GM19467 (cell line): ENCODE measurements at regions not wholly inside any gene's neighbourhood (a gene's known extent, or its start where the extent isn't known, plus 50 kb on each side); places are given as distances from the start of the nearest gene placed in this dataset.
A peak's percentile ranks its signal among the peaks of the same experiment; 100 is the strongest.
"Not testable (repeated sequence)": the region's sequence is repeated elsewhere in the genome, so short reads cannot be mapped to it uniquely, and the experiment has no call there.

Experiments used
- ATAC-seq: cut with Tn5 transposase; IDR thresholded peaks from one replicate; pipeline ENCODE4 v1.9.1; 2021; ENCODE audit warnings: mild to moderate bottlenecking, moderate library complexity; ENCODE audit not compliant: unreplicated experiment

DNA sequence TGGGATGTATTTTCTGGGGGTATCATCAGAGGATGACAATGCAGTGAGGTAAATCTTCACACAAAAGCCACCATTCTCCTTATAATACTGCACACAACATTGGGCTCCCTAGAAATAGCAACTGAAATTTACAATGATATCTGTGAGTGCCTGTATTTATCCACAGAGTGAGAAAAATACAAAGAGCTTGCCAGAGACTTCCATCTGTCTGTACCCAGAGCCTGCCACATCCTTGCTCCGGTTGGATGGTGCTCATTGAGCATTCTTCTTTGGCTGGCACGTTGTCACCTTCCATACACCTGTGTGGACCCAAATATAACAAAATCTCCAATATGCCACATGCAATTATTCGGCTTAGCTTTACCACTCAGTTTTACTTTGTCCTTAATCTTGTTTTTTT is 189.5 kb upstream of the UFM1 start:
- no peak for ATAC-seq

DNA sequence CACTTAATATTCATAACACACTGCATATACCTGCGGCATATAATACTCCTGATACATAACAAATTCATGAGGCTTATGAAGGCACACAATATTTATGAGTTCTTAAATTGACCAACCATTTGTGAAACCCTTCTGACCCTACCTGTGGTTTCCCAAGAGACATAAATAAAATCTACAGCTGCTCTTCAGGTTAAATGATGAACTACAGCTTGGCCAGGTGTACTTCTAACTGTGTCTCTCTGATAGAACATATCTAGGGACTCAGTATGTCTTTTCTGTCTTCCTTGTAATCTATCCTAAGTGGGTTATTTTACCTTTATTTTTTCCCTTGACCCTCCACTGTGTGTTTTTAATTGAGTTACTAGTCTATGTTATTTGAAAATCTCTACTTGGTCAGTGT is 189.9 kb upstream of the UFM1 start:
- ATAC-seq = no peak

DNA sequence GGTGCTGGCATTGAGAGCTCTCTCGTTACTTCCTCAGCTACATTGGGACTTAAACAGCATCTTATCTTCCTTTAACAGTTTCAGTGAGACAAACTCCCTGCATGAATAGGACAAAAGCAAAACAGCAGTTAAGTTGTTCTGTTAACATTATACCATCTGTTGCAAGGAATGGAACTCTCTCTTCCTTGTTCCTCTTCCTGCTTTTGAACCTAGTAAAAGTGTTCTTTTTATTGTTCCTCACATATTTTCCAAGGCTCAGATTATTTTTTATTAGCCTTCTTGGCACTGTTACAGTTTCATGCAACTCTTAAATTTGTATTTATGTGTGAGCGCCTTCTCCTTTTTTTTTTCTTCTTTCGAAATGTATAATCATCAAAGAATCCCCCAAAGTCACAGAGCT is 202.6 kb upstream of the UFM1 start:
- ATAC-seq = no peak

DNA sequence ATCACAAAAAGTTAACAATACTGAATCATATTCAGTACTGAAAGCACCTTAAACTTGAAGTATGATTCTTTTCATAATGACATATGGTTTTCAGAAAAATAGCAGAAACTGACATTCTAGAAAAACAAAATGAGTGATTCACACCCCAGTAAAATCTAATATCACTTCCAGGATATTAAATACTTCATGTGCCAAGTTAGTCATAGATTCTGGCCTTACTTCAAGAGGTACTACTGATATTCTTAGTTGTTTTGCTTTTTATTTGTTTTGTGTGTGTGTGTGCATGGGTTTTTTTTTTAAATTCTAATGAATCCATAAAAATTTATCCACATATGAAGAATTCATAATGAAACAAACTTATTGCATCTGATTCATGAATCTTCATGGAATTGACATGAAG is 207.9 kb upstream of the UFM1 start:
- ATAC-seq = no peak

DNA sequence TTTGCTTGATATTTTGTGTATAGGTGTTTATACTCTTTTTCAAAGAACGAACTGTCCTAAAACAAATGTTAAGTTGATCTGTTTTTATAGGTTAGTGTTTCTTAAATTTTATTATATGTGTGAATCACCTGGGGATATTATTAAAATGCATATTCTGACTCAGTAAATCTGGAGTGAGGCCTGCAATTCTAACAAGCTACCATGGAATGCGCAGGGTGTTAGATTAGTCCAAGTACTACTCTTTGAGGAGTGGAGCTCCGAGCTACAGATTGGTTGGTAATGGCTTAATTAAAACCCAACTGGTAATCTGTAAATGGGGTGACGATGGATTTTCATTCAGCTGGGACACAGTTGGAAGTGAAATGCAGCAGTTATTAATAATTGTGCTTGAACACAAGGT is 214.1 kb upstream of the UFM1 start:
- ATAC-seq = no peak

DNA sequence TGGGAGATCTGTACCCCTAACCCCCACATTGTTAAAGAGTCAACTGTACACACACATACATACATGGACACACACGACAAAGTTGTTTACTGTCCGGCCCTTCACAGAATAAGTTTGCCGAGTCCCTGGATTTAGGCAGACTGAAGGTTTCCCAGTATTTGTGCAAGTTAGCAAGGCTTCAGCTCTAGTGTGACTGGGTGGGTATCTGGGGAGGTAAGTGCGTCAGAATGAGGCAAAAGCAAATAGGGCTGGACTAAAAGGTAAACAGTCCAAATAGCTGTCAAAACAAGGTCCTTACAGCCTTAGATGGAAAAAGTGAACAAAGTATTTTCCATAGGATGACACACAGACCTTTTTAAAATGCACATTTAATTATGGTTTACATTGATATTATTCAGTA is 228.4 kb upstream of the UFM1 start:
- ATAC-seq = no peak

DNA sequence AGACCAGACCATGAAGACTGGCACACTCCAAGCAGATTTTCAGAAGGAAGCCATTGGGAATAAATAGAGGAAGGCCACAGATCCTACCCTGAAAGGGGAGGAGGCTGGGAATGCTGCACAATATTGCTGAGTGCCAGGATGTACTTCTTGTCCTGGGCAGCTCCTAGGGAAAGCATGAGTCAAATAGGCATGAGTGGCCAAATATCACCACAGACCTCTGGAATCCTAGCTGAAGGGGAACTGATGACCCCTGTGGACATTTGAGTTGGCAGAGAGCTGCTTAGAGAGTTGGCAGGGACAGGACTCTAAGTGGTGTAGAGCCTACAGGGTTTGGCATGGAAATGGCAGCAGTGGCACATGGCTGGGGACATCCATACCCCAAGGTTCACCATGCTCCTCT is 234.3 kb upstream of the TRPC4 start:
- ATAC-seq = no peak

DNA sequence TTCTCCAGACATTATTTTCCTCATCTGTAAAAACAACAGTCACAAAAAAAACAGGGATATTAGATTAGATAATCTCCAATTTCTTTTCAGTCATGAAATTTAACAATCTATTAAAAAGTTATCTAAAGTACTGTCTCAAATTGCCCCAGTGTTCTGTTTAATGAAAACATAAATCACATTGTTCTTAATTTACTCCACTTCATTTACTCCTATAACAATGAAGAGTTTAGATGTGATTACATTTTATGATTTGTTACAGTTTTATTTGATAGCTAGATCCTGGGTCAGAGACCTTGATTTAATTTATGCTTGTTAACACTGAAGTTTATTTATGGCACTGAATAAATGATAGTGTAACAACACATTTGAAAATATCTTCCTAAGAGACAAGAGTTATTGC is 230.2 kb upstream of the TRPC4 start:
- ATAC-seq = no peak

DNA sequence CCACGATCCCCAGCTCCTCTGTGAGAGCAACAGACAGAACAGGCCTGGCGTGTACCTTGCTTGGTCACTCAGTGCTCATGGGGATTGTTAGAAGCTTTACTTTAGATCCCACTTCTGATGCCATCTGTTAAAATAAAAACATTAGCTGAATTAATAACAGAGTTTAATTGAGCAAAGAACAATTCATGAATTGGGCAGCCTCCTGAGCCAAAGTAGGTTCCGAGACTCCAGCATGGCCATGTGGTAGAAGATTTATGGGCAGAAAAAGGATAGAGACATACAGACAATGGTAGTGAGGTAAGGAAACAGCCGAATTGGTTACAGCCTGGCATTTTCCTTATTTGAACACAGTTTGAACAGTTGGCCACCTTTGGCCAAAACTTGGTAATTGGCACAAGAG is 223.9 kb upstream of the TRPC4 start:
- ATAC-seq = no peak

DNA sequence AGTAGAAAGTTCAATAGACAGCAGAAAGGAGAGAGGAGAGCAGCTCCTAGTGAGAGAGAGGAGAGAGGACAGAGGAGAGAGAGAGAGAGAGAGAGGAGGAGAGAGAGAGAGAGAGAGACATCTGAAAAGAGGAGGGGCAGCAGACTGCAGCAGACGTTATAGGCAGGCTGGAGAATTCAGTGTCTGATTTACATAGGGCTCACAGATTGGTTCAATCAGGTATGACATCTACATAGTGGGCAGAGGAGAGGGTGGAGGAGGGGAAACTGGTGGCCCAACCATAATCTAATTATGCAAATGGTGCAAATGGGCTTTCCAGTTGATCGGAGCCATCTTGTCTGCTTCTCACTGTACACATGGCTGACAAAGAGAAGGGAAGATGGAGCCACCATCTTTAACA is 221.3 kb upstream of the TRPC4 start:
- ATAC-seq = no peak

DNA sequence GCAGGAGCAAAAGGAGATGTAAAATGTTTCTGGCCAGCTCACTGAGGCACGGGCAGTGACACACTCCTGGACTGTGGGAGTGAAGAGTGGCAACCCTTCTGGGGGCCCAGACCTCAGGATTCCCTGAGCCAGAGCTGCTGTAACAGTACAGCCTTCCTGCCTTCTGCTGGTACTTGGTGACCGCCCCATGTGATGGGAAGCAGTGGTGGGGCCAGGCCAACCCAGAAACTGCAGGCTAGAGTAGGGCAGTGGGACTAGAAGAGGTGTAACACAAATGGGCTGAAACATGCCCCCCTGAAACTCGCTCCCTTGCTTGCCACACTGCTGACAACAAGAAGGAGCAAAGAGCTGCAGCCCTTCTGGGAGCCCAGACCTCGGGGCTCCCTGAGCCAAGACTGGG is 217.1 kb upstream of the TRPC4 start:
- no peak for ATAC-seq

DNA sequence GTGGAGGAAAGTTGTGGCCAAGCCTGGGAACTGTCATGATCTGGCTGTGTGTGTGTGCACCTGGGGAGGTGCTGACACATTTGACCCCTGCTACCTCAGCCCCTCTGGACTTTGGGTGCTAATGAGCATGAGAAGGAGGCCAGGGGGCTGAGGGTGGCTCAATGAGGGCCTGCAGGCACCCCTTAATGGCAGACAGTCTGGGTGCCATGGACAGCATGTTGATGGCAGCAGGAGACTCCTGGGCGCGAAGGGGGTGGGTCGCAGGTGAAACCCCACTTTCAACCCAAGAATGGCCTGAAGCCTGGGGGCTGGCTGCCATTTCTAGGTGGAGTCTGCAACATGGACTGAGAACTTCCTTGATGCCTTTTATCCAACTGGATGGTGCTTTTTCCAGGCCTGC is 216.4 kb upstream of the TRPC4 start:
- no peak for ATAC-seq

DNA sequence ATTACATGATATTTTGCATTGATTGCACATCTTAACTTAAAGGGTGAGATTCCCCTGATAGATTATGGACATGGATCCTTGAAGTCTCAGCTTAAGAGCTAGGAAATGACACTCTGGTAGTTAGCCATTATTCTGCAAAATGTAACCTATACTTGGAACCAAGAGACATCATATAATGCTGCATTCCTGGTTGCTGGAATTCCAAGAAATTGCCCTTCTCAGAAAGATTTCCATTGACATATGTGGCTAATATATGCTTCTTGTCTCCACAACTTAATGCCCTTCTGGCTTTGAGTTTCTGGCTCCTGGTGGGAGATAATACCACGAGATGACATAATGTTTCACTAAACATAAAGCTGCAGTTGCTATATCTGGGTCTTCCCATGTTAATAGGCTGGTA is 204.4 kb upstream of the TRPC4 start:
- no peak for ATAC-seq

DNA sequence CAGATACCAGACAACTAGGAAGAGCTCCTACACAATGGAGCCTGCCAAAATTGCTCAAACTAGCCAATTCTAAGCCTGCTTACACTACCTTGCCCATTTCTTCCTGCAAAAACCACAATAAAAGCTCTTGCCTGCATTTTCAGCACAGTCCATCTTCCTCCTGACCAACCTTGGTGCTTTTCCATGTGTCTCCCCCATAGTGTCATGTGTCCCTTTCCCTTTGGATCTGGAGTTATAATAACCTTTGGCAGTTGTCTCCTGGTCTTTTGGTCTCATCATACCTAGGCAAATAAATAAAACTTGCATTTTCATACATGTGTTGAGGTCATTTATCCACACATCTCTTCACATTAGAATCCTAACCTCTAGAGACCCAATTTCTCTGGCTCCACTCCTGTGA is 203.1 kb upstream of the TRPC4 start:
- ATAC-seq = no peak

DNA sequence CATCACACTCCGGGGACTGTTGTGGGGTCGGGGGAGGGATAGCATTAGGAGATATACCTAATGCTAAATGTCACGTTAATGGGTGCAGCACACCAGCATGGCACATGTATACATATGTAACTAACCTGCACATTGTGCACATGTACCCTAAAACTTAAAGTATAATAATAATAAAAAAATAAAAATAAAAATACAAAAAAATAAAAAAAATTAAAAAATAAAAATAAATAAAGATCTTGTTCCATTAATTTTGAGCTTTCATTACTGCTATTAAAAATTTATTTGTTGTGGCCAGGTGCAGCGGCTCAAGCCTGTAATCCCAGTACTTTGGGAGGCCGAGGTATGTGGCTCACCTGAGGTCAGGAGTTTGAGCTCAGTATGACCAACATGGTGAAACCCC is 201.8 kb upstream of the TRPC4 start:
- not testable (repeated sequence) for ATAC-seq

DNA sequence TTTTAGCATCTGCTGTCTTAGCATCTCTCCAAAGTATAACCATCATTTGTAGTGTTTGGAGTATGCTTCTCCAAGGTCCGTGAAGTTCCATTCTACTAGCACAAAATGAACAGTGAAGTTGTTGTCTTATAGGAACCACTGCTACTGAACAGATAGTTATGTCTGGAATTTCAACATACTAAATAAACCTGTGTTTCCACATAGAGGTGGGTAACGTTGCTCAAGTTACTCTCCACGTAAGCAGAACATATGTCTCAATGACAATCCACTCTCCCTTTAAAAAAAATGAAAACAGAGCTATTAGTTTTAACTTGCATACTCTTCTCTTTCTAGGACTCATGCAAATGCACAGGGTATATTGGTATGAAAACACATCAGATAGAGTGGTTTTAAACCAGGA is 184.3 kb upstream of the TRPC4 start:
- ATAC-seq = no peak

DNA sequence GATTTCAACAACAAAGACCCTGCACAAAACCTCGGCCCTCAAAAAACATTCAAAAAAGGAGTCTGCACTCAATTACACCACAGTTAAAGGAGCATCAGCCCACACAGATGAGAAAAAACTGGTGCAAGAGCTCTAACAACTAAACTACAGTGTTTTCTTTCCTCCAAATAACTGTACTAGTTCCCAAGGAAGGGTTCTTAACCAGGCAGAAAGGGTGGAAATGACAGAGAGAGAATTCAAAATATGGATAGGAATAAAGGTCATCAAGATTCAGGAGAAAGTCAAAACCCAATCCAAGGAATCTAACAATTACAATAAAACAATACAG is 176.4 kb upstream of the TRPC4 start:
- ATAC-seq = no peak

DNA sequence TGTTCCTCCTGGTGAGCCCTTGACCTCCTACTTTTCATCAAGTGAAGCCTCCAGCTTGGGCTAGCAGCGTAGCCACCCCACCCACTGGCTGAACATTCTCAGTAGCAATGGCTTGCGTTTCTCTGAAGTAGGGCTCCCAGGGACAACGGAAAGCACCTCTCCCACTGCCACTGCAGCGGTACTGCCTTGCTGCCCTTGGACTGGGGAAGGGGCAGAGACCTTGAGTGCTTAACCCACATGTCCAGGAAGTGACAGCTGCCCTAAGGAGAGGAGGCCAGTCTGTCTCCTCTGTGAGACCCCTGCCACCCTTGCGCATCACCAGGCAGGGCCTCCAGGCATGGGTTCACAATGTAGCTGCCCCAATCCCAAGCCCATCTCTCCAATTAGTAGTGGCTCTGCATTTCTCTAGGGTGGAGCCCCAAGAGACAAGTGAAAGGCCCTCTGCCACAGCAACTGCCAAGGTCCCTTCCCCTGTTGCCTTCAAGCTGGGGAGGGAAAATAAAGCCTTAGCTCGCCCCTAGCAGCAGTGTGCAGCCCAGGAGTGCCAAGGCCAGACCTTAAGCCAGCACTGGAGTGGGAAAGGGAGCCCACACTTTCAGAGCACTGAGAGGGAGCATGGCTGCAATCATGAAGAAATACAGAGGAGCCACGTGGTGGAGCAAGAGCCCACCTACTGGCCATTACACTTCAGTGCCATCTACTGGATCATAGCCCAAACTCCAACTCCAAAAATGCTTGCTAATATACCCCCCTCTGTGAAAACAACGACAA is 175.9 kb upstream of the TRPC4 start:
- ATAC-seq = peak; percentile 66

DNA sequence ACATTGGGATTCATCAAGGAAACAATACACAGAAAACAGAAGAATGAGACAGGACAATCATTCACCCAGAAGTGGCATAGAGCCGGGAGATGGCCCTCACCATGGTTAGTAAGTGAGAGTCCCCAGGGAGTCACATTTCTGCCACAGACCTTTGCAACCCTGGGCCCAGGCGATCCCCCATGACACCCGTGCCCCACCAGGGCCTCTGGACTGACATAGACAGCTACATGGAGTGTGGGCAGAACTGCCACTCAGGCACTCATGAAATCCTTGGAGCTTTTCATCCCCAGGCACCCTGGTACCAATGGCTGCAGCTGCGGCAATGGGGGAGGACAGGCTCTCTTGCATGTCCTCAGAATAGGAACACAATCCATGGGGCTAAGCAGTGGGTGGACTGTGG is 174.5 kb upstream of the TRPC4 start:
- ATAC-seq = no peak

DNA sequence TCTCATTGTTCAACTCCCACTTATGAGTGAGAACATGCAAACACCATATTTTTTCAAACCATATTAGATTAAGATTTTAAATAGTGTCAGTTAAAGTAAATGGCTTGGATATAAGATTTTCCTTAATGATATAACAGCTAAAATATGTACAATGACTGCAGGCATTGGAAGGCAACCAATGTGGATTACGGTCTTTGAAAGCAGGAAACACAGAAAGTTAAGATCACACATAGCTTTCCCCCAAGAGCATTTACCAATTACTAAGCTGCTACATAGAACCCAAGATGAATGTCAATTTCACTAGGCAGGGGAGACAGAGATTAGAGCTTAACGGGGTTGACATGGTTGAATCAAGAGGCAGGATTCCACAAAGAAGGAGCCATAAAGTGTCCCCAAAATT is 173.2 kb upstream of the TRPC4 start:
- no peak for ATAC-seq

DNA sequence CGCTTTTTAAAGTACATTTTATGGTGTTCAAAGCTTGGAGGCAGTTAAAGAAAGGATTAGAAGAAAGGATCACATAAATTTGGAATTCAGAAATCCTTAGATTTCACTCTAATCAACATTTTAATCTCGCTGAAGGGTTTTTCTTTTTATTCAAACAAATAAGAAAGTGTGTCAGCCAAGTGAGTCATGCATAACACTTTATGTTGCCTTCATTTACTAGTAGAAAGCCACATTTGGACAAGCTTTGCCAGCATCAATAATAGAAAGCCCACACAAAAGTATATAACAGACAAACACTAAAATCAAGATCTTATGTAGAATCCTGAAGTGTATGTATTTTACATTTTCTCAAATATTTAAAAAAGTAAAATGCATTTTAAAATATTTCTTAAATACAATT is 154.9 kb upstream of the TRPC4 start:
- ATAC-seq = no peak

DNA sequence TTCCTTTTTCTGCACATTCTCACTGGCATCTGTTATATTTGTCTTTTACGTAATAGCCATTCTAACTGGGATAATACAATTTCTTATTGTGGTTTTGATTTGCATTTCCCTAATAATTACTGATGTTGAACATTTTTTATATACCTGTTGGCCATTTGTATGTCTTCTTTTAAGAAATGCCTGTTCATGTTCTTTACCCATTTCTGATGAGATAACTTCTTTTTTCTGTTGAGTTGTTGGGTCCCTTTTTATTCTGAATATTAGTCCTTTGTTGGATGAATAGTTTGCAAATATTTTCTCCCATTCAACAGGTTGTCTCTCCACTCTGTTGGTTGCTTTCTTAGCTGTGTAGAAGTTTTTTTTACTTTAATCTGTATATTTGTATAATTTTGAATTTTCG is 147.7 kb upstream of the TRPC4 start:
- ATAC-seq = no peak

DNA sequence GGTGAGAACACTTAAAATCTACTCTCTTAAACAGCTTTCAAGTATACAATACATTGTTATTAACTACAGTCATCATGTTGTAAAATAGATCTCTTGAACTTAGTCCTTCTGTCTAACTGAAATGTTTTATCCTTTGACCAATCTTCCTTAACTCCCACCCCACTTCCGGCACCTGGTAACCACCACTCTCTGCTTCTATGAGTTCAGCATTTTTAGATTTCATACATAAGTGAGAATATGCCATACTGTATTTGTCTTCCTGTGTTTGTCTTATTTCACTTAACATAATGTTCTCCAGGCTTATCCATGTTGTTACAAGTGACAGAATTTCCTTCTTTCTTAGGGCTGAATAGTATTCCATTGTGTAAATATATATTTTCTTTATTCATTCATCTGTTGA is 144.1 kb upstream of the TRPC4 start:
- ATAC-seq = no peak

DNA sequence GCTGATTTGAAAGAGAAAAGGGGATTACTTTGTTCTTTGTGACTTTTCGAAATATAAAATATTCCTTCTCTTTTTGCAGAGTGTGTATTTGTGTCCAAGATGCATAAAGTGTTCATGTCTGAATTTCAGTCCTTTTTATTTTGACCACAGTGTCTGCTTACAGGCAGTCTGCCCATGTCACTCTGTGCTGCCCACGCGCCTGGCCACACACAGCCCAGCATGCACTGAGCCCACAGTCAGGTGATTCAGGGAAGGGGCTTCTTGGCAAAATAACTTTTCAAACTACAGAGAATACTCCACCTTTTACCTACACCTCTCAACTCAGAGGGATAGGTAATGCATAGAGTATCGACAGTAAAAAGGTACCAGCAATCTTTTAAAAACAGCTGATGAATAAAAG is 142.5 kb upstream of the TRPC4 start:
- ATAC-seq = no peak
